ENCODE measurements at regions not wholly inside any gene's neighbourhood (a gene's known extent, or its start where the extent isn't known, plus 50 kb on each side); places are given as distances from the start of the nearest gene placed in this dataset.

- TF ChIP-seq, protein P1, sequence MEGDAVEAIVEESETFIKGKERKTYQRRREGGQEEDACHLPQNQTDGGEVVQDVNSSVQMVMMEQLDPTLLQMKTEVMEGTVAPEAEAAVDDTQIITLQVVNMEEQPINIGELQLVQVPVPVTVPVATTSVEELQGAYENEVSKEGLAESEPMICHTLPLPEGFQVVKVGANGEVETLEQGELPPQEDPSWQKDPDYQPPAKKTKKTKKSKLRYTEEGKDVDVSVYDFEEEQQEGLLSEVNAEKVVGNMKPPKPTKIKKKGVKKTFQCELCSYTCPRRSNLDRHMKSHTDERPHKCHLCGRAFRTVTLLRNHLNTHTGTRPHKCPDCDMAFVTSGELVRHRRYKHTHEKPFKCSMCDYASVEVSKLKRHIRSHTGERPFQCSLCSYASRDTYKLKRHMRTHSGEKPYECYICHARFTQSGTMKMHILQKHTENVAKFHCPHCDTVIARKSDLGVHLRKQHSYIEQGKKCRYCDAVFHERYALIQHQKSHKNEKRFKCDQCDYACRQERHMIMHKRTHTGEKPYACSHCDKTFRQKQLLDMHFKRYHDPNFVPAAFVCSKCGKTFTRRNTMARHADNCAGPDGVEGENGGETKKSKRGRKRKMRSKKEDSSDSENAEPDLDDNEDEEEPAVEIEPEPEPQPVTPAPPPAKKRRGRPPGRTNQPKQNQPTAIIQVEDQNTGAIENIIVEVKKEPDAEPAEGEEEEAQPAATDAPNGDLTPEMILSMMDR (IDR thresholded peaks at IDR 0.05) = no peak
- TF ChIP-seq POLR2A (IDR thresholded peaks at IDR 0.05) = no peak
These were observed 472.8 kb upstream of the ADARB2 start for GRCh38 chr10:2210088-2210487.
